GM23338 (cell line): ENCODE measurements at regions not wholly inside any gene's neighbourhood (a gene's known extent, or its start where the extent isn't known, plus 50 kb on each side); places are given as distances from the start of the nearest gene placed in this dataset.

ENCODE experiments used
- CREB1 ChIP-seq: fragments of 250-450 bp; sonication (Bioruptor Pico); IDR thresholded peaks from 2 replicates; pipeline ENCODE4 v1.5.0; 2020; ENCODE audit warnings: low read depth, mild to moderate bottlenecking, moderate library complexity
- CTCF ChIP-seq, 2 experiments: fragments of 200-600 bp in 1 of 2; sonication (generic) in 1 of 2; conservative IDR thresholded peaks; 2 replicates each; pipeline versions ENCODE4 v1.5.1 to v1.6.1; 2016 to 2017; ENCODE audit warnings: antibody characterized with exemption in 2 of 2, low read depth in 2 of 2, mild to moderate bottlenecking in 2 of 2, moderate library complexity in 1 of 2
- ETS1 ChIP-seq: IDR thresholded peaks from 2 replicates; pipeline ENCODE4 v1.6.1; 2016; ENCODE audit warnings: antibody characterized with exemption
- EZH2 ChIP-seq: fragments of 200-600 bp; sonication (generic); IDR thresholded peaks from one replicate; pipeline ENCODE4 v1.8.0; 2017; ENCODE audit warnings: antibody characterized with exemption, mild to moderate bottlenecking, low read depth; ENCODE audit not compliant: unreplicated experiment
- EZH2phosphoT487 ChIP-seq: fragments of 200-600 bp; sonication (generic); IDR thresholded peaks from one replicate; pipeline ENCODE4 v1.8.1; 2018; ENCODE audit warnings: antibody characterized with exemption; ENCODE audit not compliant: unreplicated experiment
- JUNB ChIP-seq: IDR thresholded peaks from one replicate; pipeline ENCODE4 v1.6.1; 2016; ENCODE audit warnings: antibody characterized with exemption; ENCODE audit not compliant: unreplicated experiment
- POLR2AphosphoS5 ChIP-seq: IDR thresholded peaks from 2 replicates; pipeline ENCODE4 v1.6.1; 2016; ENCODE audit warnings: antibody characterized with exemption, low read depth
- REST ChIP-seq: IDR thresholded peaks from one replicate; pipeline ENCODE4 v1.6.1; 2018; ENCODE audit warnings: antibody characterized with exemption; ENCODE audit not compliant: unreplicated experiment
- STAT1 ChIP-seq: IDR thresholded peaks from one replicate; pipeline ENCODE4 v1.6.1; 2016; ENCODE audit warnings: antibody characterized with exemption; ENCODE audit not compliant: unreplicated experiment
- ZNF331 ChIP-seq: fragments of 250-450 bp; sonication (Bioruptor Pico); IDR thresholded peaks from 2 replicates; pipeline ENCODE4 v1.5.0; 2020; ENCODE audit warnings: low read depth, mild to moderate bottlenecking, moderate library complexity

- TF ChIP-seq EZH2: no peak
- TF ChIP-seq CTCF (conservative IDR thresholded peaks at IDR 0.05; ENCODE audit: low read depth in 2 of 2): no peak
- TF ChIP-seq POLR2AphosphoS5: no peak
- no peak for TF ChIP-seq EZH2phosphoT487
- no peak for TF ChIP-seq CREB1 (CRISPR knock-in tag)
- TF ChIP-seq REST: no peak
- no peak for TF ChIP-seq ETS1
- TF ChIP-seq STAT1: no peak
- TF ChIP-seq JUNB: no peak
- no peak for TF ChIP-seq ZNF331 (CRISPR knock-in tag)
Observed at GRCh38 chr2:137912371-137912770, 51.9 kb upstream of the HNMT start.
